ENCODE measurements at regions not wholly inside any gene's neighbourhood (a gene's known extent, or its start where the extent isn't known, plus 50 kb on each side); places are given as distances from the start of the nearest gene placed in this dataset.

DNA sequence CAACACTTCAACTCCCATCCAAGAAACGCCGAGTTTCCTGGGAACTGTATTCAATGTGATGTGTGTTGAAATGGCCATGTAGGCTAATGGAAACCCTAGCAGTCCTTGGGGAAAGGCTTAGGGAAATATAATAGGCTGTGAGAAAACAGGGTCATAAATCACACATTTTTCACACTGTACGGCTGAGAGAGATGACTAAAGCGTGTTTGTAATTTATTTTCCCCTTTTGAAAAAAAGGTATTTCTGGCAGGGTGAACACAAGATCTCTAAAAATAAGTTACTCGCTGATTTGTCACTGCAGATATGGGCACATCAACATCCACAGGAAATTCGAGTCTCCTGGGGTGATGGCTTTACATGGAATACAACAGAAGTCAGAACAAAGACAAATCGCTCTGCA, 109.6 kb upstream of the ST6GAL2 start:
- Histone ChIP-seq H3K4me3 (IDR thresholded peaks at IDR 0.05; ENCODE audit: insufficient read depth, low read depth, low read length) (no peak overlapping the region), H3K27me3 (ENCODE audit: insufficient read depth, low read depth) (no peaks in the 10 kb centered on the region), H3K9ac (no peak overlapping the region), H3K4me2 (no peak overlapping the region), H2AFZ (ENCODE audit: low read depth) (no peak overlapping the region), H3K36me3 (ENCODE audit: insufficient read depth) (no peaks in the 10 kb centered on the region), H4K20me1 (ENCODE audit: insufficient read depth) (no peaks in the 10 kb centered on the region), H3K27ac (no peak overlapping the region), H3K79me2 (ENCODE audit: insufficient read depth, low read depth) (no peaks in the 10 kb centered on the region), H3K4me1 (ENCODE audit: low read depth, poor library complexity, severe bottlenecking) (no peaks in the 10 kb centered on the region)
- TF ChIP-seq, protein P1, sequence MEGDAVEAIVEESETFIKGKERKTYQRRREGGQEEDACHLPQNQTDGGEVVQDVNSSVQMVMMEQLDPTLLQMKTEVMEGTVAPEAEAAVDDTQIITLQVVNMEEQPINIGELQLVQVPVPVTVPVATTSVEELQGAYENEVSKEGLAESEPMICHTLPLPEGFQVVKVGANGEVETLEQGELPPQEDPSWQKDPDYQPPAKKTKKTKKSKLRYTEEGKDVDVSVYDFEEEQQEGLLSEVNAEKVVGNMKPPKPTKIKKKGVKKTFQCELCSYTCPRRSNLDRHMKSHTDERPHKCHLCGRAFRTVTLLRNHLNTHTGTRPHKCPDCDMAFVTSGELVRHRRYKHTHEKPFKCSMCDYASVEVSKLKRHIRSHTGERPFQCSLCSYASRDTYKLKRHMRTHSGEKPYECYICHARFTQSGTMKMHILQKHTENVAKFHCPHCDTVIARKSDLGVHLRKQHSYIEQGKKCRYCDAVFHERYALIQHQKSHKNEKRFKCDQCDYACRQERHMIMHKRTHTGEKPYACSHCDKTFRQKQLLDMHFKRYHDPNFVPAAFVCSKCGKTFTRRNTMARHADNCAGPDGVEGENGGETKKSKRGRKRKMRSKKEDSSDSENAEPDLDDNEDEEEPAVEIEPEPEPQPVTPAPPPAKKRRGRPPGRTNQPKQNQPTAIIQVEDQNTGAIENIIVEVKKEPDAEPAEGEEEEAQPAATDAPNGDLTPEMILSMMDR (conservative IDR thresholded peaks at IDR 0.05; ENCODE audit: low read depth, low read length) = no peak

- H3K27me3 ChIP-seq (ENCODE audit: insufficient read depth, low read depth) = no peaks in the 10 kb centered on the region
- H4K20me1 ChIP-seq (ENCODE audit: insufficient read depth) = no peaks in the 10 kb centered on the region
- no peak overlapping the region for H3K9ac ChIP-seq
- no peaks in the 10 kb centered on the region for H3K36me3 ChIP-seq (ENCODE audit: insufficient read depth)
- no peak overlapping the region for H3K4me3 ChIP-seq (IDR thresholded peaks at IDR 0.05; ENCODE audit: insufficient read depth, low read depth, low read length)
- no peaks in the 10 kb centered on the region for H3K79me2 ChIP-seq (ENCODE audit: insufficient read depth, low read depth)
- H2AFZ ChIP-seq (ENCODE audit: low read depth) = no peak overlapping the region
- H3K4me1 ChIP-seq (ENCODE audit: low read depth, poor library complexity, severe bottlenecking) = no peaks in the 10 kb centered on the region
- TF ChIP-seq, protein P1 (conservative IDR thresholded peaks at IDR 0.05; ENCODE audit: low read depth, low read length) = no peak
- H3K27ac ChIP-seq = no peak overlapping the region
- no peak overlapping the region for H3K4me2 ChIP-seq
These were observed 110.3 kb upstream of the ST6GAL2 start for GRCh38 chr2:106996171-106996769.

GRCh38 chr2:106997204-106997603, 111.2 kb upstream of the ST6GAL2 start:
- H3K4me3 ChIP-seq (IDR thresholded peaks at IDR 0.05; ENCODE audit: insufficient read depth, low read depth, low read length) = no peak overlapping the region
- no peaks in the 10 kb centered on the region for H4K20me1 ChIP-seq (ENCODE audit: insufficient read depth)
- no peaks in the 10 kb centered on the region for H3K4me1 ChIP-seq (ENCODE audit: low read depth, poor library complexity, severe bottlenecking)
- no peaks in the 10 kb centered on the region for H3K36me3 ChIP-seq (ENCODE audit: insufficient read depth)
- TF ChIP-seq, protein P1 (conservative IDR thresholded peaks at IDR 0.05; ENCODE audit: low read depth, low read length) = no peak
- H3K9ac ChIP-seq = no peak overlapping the region
- H3K27ac ChIP-seq = no peak overlapping the region
- H3K4me2 ChIP-seq = no peak overlapping the region
- H3K79me2 ChIP-seq (ENCODE audit: insufficient read depth, low read depth) = no peaks in the 10 kb centered on the region
- H3K27me3 ChIP-seq (ENCODE audit: insufficient read depth, low read depth) = no peaks in the 10 kb centered on the region
- H2AFZ ChIP-seq (ENCODE audit: low read depth) = no peak overlapping the region

GRCh38 chr2:107001062-107001461, 115.1 kb upstream of the ST6GAL2 start:
- Histone ChIP-seq H3K27ac (no peak overlapping the region), H2AFZ (ENCODE audit: low read depth) (no peak overlapping the region), H3K4me2 (no peak overlapping the region), H3K36me3 (ENCODE audit: insufficient read depth) (no peaks in the 10 kb centered on the region), H3K27me3 (ENCODE audit: insufficient read depth, low read depth) (no peaks in the 10 kb centered on the region), H3K9ac (no peak overlapping the region), H3K4me1 (ENCODE audit: low read depth, poor library complexity, severe bottlenecking) (no peaks in the 10 kb centered on the region), H4K20me1 (ENCODE audit: insufficient read depth) (no peaks in the 10 kb centered on the region), H3K79me2 (ENCODE audit: insufficient read depth, low read depth) (no peaks in the 10 kb centered on the region), H3K4me3 (IDR thresholded peaks at IDR 0.05; ENCODE audit: insufficient read depth, low read depth, low read length) (no peak overlapping the region)
- TF ChIP-seq, protein P1 (conservative IDR thresholded peaks at IDR 0.05; ENCODE audit: low read depth, low read length) = no peak
